GM12872 (cell line): ENCODE measurements at regions not wholly inside any gene's neighbourhood (a gene's known extent, or its start where the extent isn't known, plus 50 kb on each side); places are given as distances from the start of the nearest gene placed in this dataset.

Experiments used
- CTCF ChIP-seq: IDR thresholded peaks from 3 replicates; pipeline ENCODE4 v1.5.1; 2011; ENCODE audit warnings: low read depth, mild to moderate bottlenecking, low read length, moderate library complexity; ENCODE audit not compliant: insufficient read depth

GRCh38 chr10:44292390-44293002, 92.4 kb downstream of the CXCL12 start:
- no peak for TF ChIP-seq CTCF

- TF ChIP-seq CTCF = no peak
Measured at GRCh38 chr10:44291091-44291490, 93.8 kb downstream of the CXCL12 start.

GRCh38 chr10:44289125-44289524, 95.8 kb downstream of the CXCL12 start:
- TF ChIP-seq CTCF = no peak

GRCh38 chr10:44287408-44287807, 97.5 kb downstream of the CXCL12 start:
- TF ChIP-seq CTCF = no peak

- no peak for TF ChIP-seq CTCF
Measured at GRCh38 chr10:44284198-44285084, 100.5 kb downstream of the CXCL12 start.

- TF ChIP-seq CTCF = no peak
Measured at GRCh38 chr10:44282626-44283300, 102.1 kb downstream of the CXCL12 start.

GRCh38 chr10:44281662-44282061, 103.2 kb downstream of the CXCL12 start:
- no peak for TF ChIP-seq CTCF
